GM23338 (cell line): ENCODE measurements at regions not wholly inside any gene's neighbourhood (a gene's known extent, or its start where the extent isn't known, plus 50 kb on each side); places are given as distances from the start of the nearest gene placed in this dataset.

Source experiments
- ATAC-seq: fragments of 200-7000 bp; cut with Tn5 transposase; 3 replicates; pipeline ENCODE4 v1.9.1; 2020
- DNase-seq: peaks from one replicate; pipeline ENCODE4 v3.0.0-alpha.2; 2015; ENCODE audit warnings: low spot score
- H2AFZ ChIP-seq: fragments of 200-600 bp; sonication (generic); 2 replicates; pipeline ENCODE4 v1.8.0; 2016; ENCODE audit warnings: antibody characterized with exemption, mild to moderate bottlenecking, moderate library complexity
- H3F3A ChIP-seq: fragments of 200-600 bp; sonication (generic); replicated peaks from 2 replicates; pipeline ENCODE4 v1.8.0; 2017; ENCODE audit warnings: antibody characterized with exemption, mixed run types, low read depth
- H3K27ac ChIP-seq: fragments of 200-600 bp; sonication (generic); 2 replicates; pipeline ENCODE4 v1.6.1; 2016; ENCODE audit warnings: low read depth
- H3K27me3 ChIP-seq: fragments of 200-600 bp; sonication (generic); 2 replicates; pipeline ENCODE4 v1.8.0; 2016; ENCODE audit warnings: mild to moderate bottlenecking, mixed run types, moderate library complexity; ENCODE audit not compliant: insufficient read depth
- H3K36me3 ChIP-seq: fragments of 200-600 bp; sonication (generic); 2 replicates; pipeline ENCODE4 v1.8.0; 2016; ENCODE audit warnings: mild to moderate bottlenecking; ENCODE audit not compliant: insufficient read depth
- H3K4me1 ChIP-seq: fragments of 200-600 bp; sonication (generic); 2 replicates; pipeline ENCODE4 v1.8.0; 2016; ENCODE audit warnings: mild to moderate bottlenecking, moderate library complexity; ENCODE audit not compliant: insufficient read depth
- H3K4me2 ChIP-seq: fragments of 200-600 bp; sonication (generic); 2 replicates; pipeline ENCODE4 v1.7.1; 2017; ENCODE audit warnings: mixed run types
- H3K4me3 ChIP-seq: fragments of 200-600 bp; sonication (generic); 2 replicates; pipeline ENCODE4 v1.6.1; 2016; ENCODE audit warnings: mixed run types
- H3K79me2 ChIP-seq: fragments of 200-600 bp; sonication (generic); replicated peaks from 2 replicates; pipeline ENCODE4 v1.8.0; 2017; ENCODE audit warnings: mild to moderate bottlenecking; ENCODE audit not compliant: insufficient read depth
- H3K9me2 ChIP-seq: fragments of 200-600 bp; sonication (generic); 2 replicates; pipeline ENCODE4 v1.8.0; 2017; ENCODE audit not compliant: insufficient read depth
- H4K20me1 ChIP-seq: fragments of 200-600 bp; sonication (generic); replicated peaks from 2 replicates; pipeline ENCODE4 v1.8.0; 2017; ENCODE audit warnings: mild to moderate bottlenecking; ENCODE audit not compliant: insufficient read depth
- H3K27ac Mint-ChIP-seq: 2 replicates; pipeline ENCODE4 v1.8.0; 2020; ENCODE audit warnings: inconsistent platforms, mild to moderate bottlenecking, moderate library complexity, mixed read lengths
- H3K27me3 Mint-ChIP-seq: 3 replicates; pipeline ENCODE4 v1.8.0; 2022; ENCODE audit warnings: low read depth, mild to moderate bottlenecking, moderate library complexity, mixed read lengths, inconsistent platforms; ENCODE audit not compliant: insufficient read depth, poor library complexity
- H3K36me3 Mint-ChIP-seq: 3 replicates; pipeline ENCODE4 v1.8.0; 2021; ENCODE audit warnings: low read depth, mild to moderate bottlenecking, inconsistent platforms, moderate library complexity, mixed read lengths
- H3K4me1 Mint-ChIP-seq: 3 replicates; pipeline ENCODE4 v1.8.0; 2020; ENCODE audit warnings: mild to moderate bottlenecking, inconsistent platforms, mixed read lengths
- H3K4me3 Mint-ChIP-seq: 3 replicates; pipeline ENCODE4 v1.8.0; 2021; ENCODE audit warnings: moderate library complexity, mild to moderate bottlenecking, inconsistent platforms, mixed read lengths
- H3K9me3 Mint-ChIP-seq: 3 replicates; pipeline ENCODE4 v1.8.0; 2020; ENCODE audit warnings: moderate library complexity, mild to moderate bottlenecking, inconsistent platforms, mixed read lengths
- CTCF ChIP-seq, 2 experiments: fragments of 200-600 bp in 1 of 2; sonication (generic) in 1 of 2; conservative IDR thresholded peaks; 2 replicates each; pipeline versions ENCODE4 v1.5.1 to v1.6.1; 2016 to 2017; ENCODE audit warnings: antibody characterized with exemption in 2 of 2, low read depth in 2 of 2, mild to moderate bottlenecking in 2 of 2, moderate library complexity in 1 of 2
- JUNB ChIP-seq: IDR thresholded peaks from one replicate; pipeline ENCODE4 v1.6.1; 2016; ENCODE audit warnings: antibody characterized with exemption; ENCODE audit not compliant: unreplicated experiment
- POLR2AphosphoS5 ChIP-seq: IDR thresholded peaks from 2 replicates; pipeline ENCODE4 v1.6.1; 2016; ENCODE audit warnings: antibody characterized with exemption, low read depth
- STAT1 ChIP-seq: IDR thresholded peaks from one replicate; pipeline ENCODE4 v1.6.1; 2016; ENCODE audit warnings: antibody characterized with exemption; ENCODE audit not compliant: unreplicated experiment
- ZNF114 ChIP-seq: fragments of 250-450 bp; sonication (Bioruptor Pico); IDR thresholded peaks from 2 replicates; pipeline ENCODE4 v1.5.0; 2020; ENCODE audit warnings: mild to moderate bottlenecking, moderate library complexity
- ZNF331 ChIP-seq: fragments of 250-450 bp; sonication (Bioruptor Pico); IDR thresholded peaks from 2 replicates; pipeline ENCODE4 v1.5.0; 2020; ENCODE audit warnings: low read depth, mild to moderate bottlenecking, moderate library complexity
- ZNF462 ChIP-seq: fragments of 250-450 bp; sonication (Bioruptor Pico); IDR thresholded peaks from 2 replicates; pipeline ENCODE4 v1.5.0; 2020; ENCODE audit warnings: mild to moderate bottlenecking, moderate library complexity
- TF ChIP-seq, protein P1 (sequence below): IDR thresholded peaks from 2 replicates; pipeline ENCODE4 v1.6.1; 2016; ENCODE audit warnings: antibody characterized with exemption

DNA sequence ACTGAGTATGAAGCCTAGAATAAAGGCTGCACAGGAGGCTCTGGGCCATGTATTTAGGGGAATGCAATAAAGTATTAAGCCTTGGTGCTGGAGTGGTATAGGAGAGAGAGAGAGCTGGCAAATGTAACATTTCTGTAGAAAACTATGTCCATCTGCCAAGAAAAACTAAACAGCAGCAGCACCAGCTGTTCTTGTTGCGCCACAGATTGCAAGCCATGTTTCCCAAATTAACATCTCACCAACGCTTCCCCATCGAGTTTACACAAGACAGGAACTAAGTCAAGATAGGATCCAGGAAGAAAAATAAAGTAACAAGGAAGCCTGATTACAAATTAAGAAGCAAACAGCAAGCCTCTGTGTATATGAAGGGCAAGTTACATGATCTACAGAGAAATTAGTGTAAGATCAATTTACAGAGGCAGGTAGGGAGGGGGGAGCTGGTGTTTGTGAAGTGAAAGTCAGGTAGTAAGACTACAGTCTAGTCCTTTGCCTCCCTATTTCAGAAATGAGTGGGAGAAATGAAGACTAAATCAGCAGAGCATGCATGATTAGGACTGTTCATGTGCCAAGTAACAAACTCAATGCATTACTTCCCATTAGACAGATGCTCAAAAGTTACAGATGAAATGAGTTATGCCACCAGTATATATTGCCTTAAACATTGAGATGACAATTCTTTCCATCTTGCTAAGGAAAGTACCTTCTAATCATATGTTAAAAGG, 900.5 kb downstream of the EPHA3 start:
- H3K9me3 Mint-ChIP-seq, result peaks cover 2% of the 10 kb centered on the region; the same call in 1 of the 3 replicates
- no peaks in the 10 kb centered on the region for H3K79me2 ChIP-seq
- no peak overlapping the region for H3K27ac ChIP-seq
- no peak for TF ChIP-seq STAT1
- no peak for TF ChIP-seq ZNF114
- TF ChIP-seq CTCF (conservative IDR thresholded peaks at IDR 0.05; ENCODE audit: low read depth in 2 of 2), result no peak
- no peak for TF ChIP-seq ZNF462 (CRISPR knock-in tag)
- no peak for TF ChIP-seq JUNB
- no peak for TF ChIP-seq POLR2AphosphoS5
- TF ChIP-seq, protein P1, sequence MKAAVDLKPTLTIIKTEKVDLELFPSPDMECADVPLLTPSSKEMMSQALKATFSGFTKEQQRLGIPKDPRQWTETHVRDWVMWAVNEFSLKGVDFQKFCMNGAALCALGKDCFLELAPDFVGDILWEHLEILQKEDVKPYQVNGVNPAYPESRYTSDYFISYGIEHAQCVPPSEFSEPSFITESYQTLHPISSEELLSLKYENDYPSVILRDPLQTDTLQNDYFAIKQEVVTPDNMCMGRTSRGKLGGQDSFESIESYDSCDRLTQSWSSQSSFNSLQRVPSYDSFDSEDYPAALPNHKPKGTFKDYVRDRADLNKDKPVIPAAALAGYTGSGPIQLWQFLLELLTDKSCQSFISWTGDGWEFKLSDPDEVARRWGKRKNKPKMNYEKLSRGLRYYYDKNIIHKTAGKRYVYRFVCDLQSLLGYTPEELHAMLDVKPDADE, result no peak
- TF ChIP-seq ZNF331 (CRISPR knock-in tag), result no peak
- H3K36me3 Mint-ChIP-seq, result peaks cover 3% of the 10 kb centered on the region; the same call in 1 of the 3 replicates
- H2AFZ ChIP-seq, result peak overlapping the region; percentile 44; the same call in 1 of the 2 replicates
- H3K27me3 ChIP-seq, result no peaks in the 10 kb centered on the region
- no peaks in the 10 kb centered on the region for H4K20me1 ChIP-seq
- no peaks in the 10 kb centered on the region for H3K27me3 Mint-ChIP-seq
- peaks cover 13% of the 10 kb centered on the region for H3K4me1 ChIP-seq
- peaks cover 4% of the 10 kb centered on the region; the same call in 1 of the 2 replicates for H3K9me2 ChIP-seq
- no peak overlapping the region for H3K4me2 ChIP-seq
- H3K4me3 Mint-ChIP-seq, result no peak overlapping the region
- no peaks in the 10 kb centered on the region for H3K36me3 ChIP-seq
- no peak overlapping the region for H3K4me3 ChIP-seq
- DNase-seq (no peak), ATAC-seq (no peak)
- peaks cover 15% of the 10 kb centered on the region for H3K4me1 Mint-ChIP-seq
- no peaks in the 10 kb centered on the region for H3F3A ChIP-seq
- no peak overlapping the region for H3K27ac Mint-ChIP-seq
